Stimulated activated CD4-positive, alpha-beta T cell treated with anti-CD3 and anti-CD28 coated beads, Interleukin-4, amount 100 ng/mL, for 24 hours (primary cell): ENCODE measurements at regions not wholly inside any gene's neighbourhood (a gene's known extent, or its start where the extent isn't known, plus 50 kb on each side); places are given as distances from the start of the nearest gene placed in this dataset.

Experiments
- DNase-seq: peaks from one replicate; pipeline ENCODE4 v3.0.0-alpha.2; 2020

GRCh38 chr1:63126104-63126503 lies 196.3 kb upstream of the FOXD3 start:
- no peak for DNase-seq

GRCh38 chr1:63127376-63127775 lies 195.0 kb upstream of the FOXD3 start:
- no peak for DNase-seq

- no peak for DNase-seq
Observed at GRCh38 chr1:63128556-63128955, 193.8 kb upstream of the FOXD3 start.

GRCh38 chr1:63129184-63129583 lies 193.2 kb upstream of the FOXD3 start:
- DNase-seq: no peak

- DNase-seq: no peak
Observed at GRCh38 chr1:63129855-63130254, 192.5 kb upstream of the FOXD3 start.

GRCh38 chr1:63134501-63135173 lies 187.7 kb upstream of the FOXD3 start:
- no peak for DNase-seq

GRCh38 chr1:63135174-63135512 lies 187.2 kb upstream of the FOXD3 start:
- no peak for DNase-seq

- DNase-seq: no peak
Observed at GRCh38 chr1:63135801-63136200, 186.6 kb upstream of the FOXD3 start.

- DNase-seq: no peak
Observed at GRCh38 chr1:63142001-63142400, 180.4 kb upstream of the FOXD3 start.

- DNase-seq: no peak
Observed at GRCh38 chr1:63143482-63143881, 178.9 kb upstream of the FOXD3 start.

- no peak for DNase-seq
Observed at GRCh38 chr1:63147783-63148182, 174.6 kb upstream of the FOXD3 start.

GRCh38 chr1:63148825-63149645 lies 173.3 kb upstream of the FOXD3 start:
- no peak for DNase-seq

GRCh38 chr1:63152572-63152971 lies 169.8 kb upstream of the FOXD3 start:
- no peak for DNase-seq

GRCh38 chr1:63155437-63155836 lies 166.9 kb upstream of the FOXD3 start:
- DNase-seq: no peak

- no peak for DNase-seq
Observed at GRCh38 chr1:63157085-63157484, 165.3 kb upstream of the FOXD3 start.

- DNase-seq: no peak
Observed at GRCh38 chr1:63169057-63169456, 153.3 kb upstream of the FOXD3 start.

GRCh38 chr1:63173161-63173560 lies 149.2 kb upstream of the FOXD3 start:
- DNase-seq: no peak

- DNase-seq: no peak
Observed at GRCh38 chr1:63189677-63190076, 132.7 kb upstream of the FOXD3 start.

GRCh38 chr1:63190171-63190570 lies 132.2 kb upstream of the FOXD3 start:
- no peak for DNase-seq

GRCh38 chr1:63198871-63199394 lies 123.4 kb upstream of the FOXD3 start:
- no peak for DNase-seq

- DNase-seq: no peak
Observed at GRCh38 chr1:63199706-63200335, 122.5 kb upstream of the FOXD3 start.

GRCh38 chr1:63200676-63201075 lies 121.7 kb upstream of the FOXD3 start:
- DNase-seq: no peak

- DNase-seq: no peak
Observed at GRCh38 chr1:63203641-63204040, 118.7 kb upstream of the FOXD3 start.

GRCh38 chr1:63205776-63206175 lies 116.6 kb upstream of the FOXD3 start:
- no peak for DNase-seq
